Keratinocyte (primary cell): ENCODE measurements at regions not wholly inside any gene's neighbourhood (a gene's known extent, or its start where the extent isn't known, plus 50 kb on each side); places are given as distances from the start of the nearest gene placed in this dataset.

Experiments used
- DNase-seq: peaks from one replicate; pipeline ENCODE4 v3.0.0-alpha.2; 2011; ENCODE audit warnings: low read depth, missing footprints, low spot score
- FAIRE-seq: peaks from 2 replicates; lab custom pipeline; 2011; peaks lifted over from hg19 to GRCh38; lab: Jason Lieb, UNC
- H2AFZ ChIP-seq: 2 replicates; pipeline ENCODE4 v1.6.0; 2012; ENCODE audit warnings: low read length, control low read depth, inconsistent platforms; ENCODE audit not compliant: control insufficient read depth
- H3K27ac ChIP-seq: 2 replicates; pipeline ENCODE4 v1.5.1; 2011; ENCODE audit warnings: low read length; ENCODE audit not compliant: control insufficient read depth, insufficient read depth
- H3K27me3 ChIP-seq: 3 replicates; pipeline ENCODE4 v1.6.0; 2011; ENCODE audit warnings: low read length; ENCODE audit not compliant: control insufficient read depth, insufficient read depth; ENCODE audit errors: extremely low read depth
- H3K36me3 ChIP-seq, 2 experiments: 2 replicates in 1 of 2; 3 replicates in 1 of 2; pipeline ENCODE4 v1.5.1; 2011; ENCODE audit warnings: low read length in 2 of 2, mild to moderate bottlenecking in 1 of 2; ENCODE audit not compliant: control insufficient read depth in 2 of 2, insufficient read depth in 2 of 2; ENCODE audit errors: extremely low read depth in 1 of 2
- H3K4me1 ChIP-seq: 3 replicates; pipeline ENCODE4 v1.5.1; 2011; ENCODE audit warnings: low read length; ENCODE audit not compliant: control insufficient read depth, insufficient read depth; ENCODE audit errors: extremely low read depth
- H3K4me2 ChIP-seq: 3 replicates; pipeline ENCODE4 v1.6.0; 2011; ENCODE audit warnings: low read depth, low read length; ENCODE audit not compliant: control insufficient read depth, insufficient read depth; ENCODE audit errors: extremely low read depth
- H3K4me3 ChIP-seq, 3 experiments: fragments of 200-600 bp in 1 of 3; sonication (generic) in 1 of 3; 2 replicates in 2 of 3; 3 replicates in 1 of 3; pipeline ENCODE4 v1.5.1; 2011 to 2016; ENCODE audit warnings: low read length in 3 of 3, mild to moderate bottlenecking in 3 of 3, control low read depth in 2 of 3, inconsistent platforms in 1 of 3, low read depth in 1 of 3, mixed read lengths in 1 of 3, mixed run types in 1 of 3, moderate library complexity in 1 of 3; ENCODE audit not compliant: control insufficient read depth in 2 of 3, insufficient read depth in 2 of 3; ENCODE audit errors: extremely low read depth in 1 of 3
- H3K79me2 ChIP-seq: 2 replicates; pipeline ENCODE4 v1.6.0; 2012; ENCODE audit warnings: low read length; ENCODE audit not compliant: control insufficient read depth, insufficient read depth
- H3K9ac ChIP-seq: 3 replicates; pipeline ENCODE4 v1.6.0; 2011; ENCODE audit warnings: low read length; ENCODE audit not compliant: control insufficient read depth, insufficient read depth; ENCODE audit errors: extremely low read depth
- H3K9me1 ChIP-seq: 3 replicates; pipeline ENCODE4 v1.6.0; 2011; ENCODE audit warnings: low read length; ENCODE audit not compliant: control insufficient read depth, insufficient read depth; ENCODE audit errors: extremely low read depth
- H3K9me3 ChIP-seq: 2 replicates; pipeline ENCODE4 v1.5.1; 2012; ENCODE audit warnings: low read depth, low read length; ENCODE audit not compliant: control insufficient read depth
- H4K20me1 ChIP-seq: 3 replicates; pipeline ENCODE4 v1.6.0; 2011; ENCODE audit warnings: low read length; ENCODE audit not compliant: control insufficient read depth, insufficient read depth; ENCODE audit errors: extremely low read depth
- CTCF ChIP-seq, 3 experiments: IDR thresholded peaks in 1 of 3; conservative IDR thresholded peaks in 1 of 3; optimal IDR thresholded peaks in 1 of 3; 2 replicates in 2 of 3; 3 replicates in 1 of 3; pipeline versions ENCODE3 to v1.5.1; 2011; ENCODE audit warnings: low read length in 3 of 3, mild to moderate bottlenecking in 3 of 3, moderate library complexity in 2 of 3, control low read depth in 1 of 3, inconsistent platforms in 1 of 3; ENCODE audit not compliant: insufficient read depth in 2 of 3; ENCODE audit errors: extremely low read depth in 1 of 3
- EZH2 ChIP-seq: IDR thresholded peaks from one replicate; pipeline ENCODE4 v1.6.1; 2012; ENCODE audit warnings: inconsistent platforms, mild to moderate bottlenecking, low read length, moderate library complexity
- dilution Hi-C: fragments of 300-500 bp; cut with MboI; formaldehyde crosslinking; loops from one replicate; pipeline ENCODE4 v1.7.0; 2020; ENCODE audit warnings: low sequenced_read_pairs; ENCODE audit not compliant: extremely low pct_ligation_motif_present

- TF ChIP-seq CTCF (optimal IDR thresholded peaks at IDR 0.05 in 1 of 3, IDR thresholded peaks at IDR 0.05 in 1 of 3, conservative IDR thresholded peaks at IDR 0.05 in 1 of 3; ENCODE audit: extremely low read depth in 1 of 3, insufficient read depth in 2 of 3, low read length in 3 of 3) (no peak), EZH2 (no peak)
- Histone ChIP-seq H3K79me2 (no peaks in the 10 kb centered on the region), H3K27me3 (no peaks in the 10 kb centered on the region), H3K4me2 (no peak overlapping the region), H3K9me3 (no peaks in the 10 kb centered on the region), H4K20me1 (no peaks in the 10 kb centered on the region), H3K9me1 (no peaks in the 10 kb centered on the region), H3K27ac (no peak overlapping the region), H3K4me3 (no peak overlapping the region), H3K4me1 (no peaks in the 10 kb centered on the region), H2AFZ (no peak overlapping the region), H3K36me3 (no peaks in the 10 kb centered on the region), H3K9ac (no peak overlapping the region)
- no peak for FAIRE-seq
- DNase-seq: no peak
- dilution Hi-C loops: no loop called here
These were observed 106.5 kb upstream of the CCDC112 start for GRCh38 chr5:115402822-115403577.

- Histone ChIP-seq H3K9me1 (no peaks in the 10 kb centered on the region), H3K9me3 (no peaks in the 10 kb centered on the region), H3K79me2 (no peaks in the 10 kb centered on the region), H3K27me3 (no peaks in the 10 kb centered on the region), H2AFZ (no peak overlapping the region), H3K4me2 (no peak overlapping the region), H3K4me1 (no peaks in the 10 kb centered on the region), H4K20me1 (no peaks in the 10 kb centered on the region), H3K4me3 (no peak overlapping the region), H3K36me3 (no peaks in the 10 kb centered on the region), H3K9ac (no peak overlapping the region), H3K27ac (no peak overlapping the region)
- FAIRE-seq: no peak
- no peak for DNase-seq
- dilution Hi-C loops: no loop called here
- no peak for TF ChIP-seq EZH2
- no peak for TF ChIP-seq CTCF (optimal IDR thresholded peaks at IDR 0.05 in 1 of 3, IDR thresholded peaks at IDR 0.05 in 1 of 3, conservative IDR thresholded peaks at IDR 0.05 in 1 of 3; ENCODE audit: extremely low read depth in 1 of 3, insufficient read depth in 2 of 3, low read length in 3 of 3)
These were observed 105.6 kb upstream of the CCDC112 start for GRCh38 chr5:115402092-115402491.
